Neural progenitor cell (in vitro differentiated cells): ENCODE measurements at regions not wholly inside any gene's neighbourhood (a gene's known extent, or its start where the extent isn't known, plus 50 kb on each side); places are given as distances from the start of the nearest gene placed in this dataset.

ENCODE experiments used
- EZH2 ChIP-seq: fragments of 200-600 bp; sonication (generic); IDR thresholded peaks from 2 replicates; pipeline ENCODE4 v1.6.1; 2017; ENCODE audit warnings: antibody characterized with exemption, mild to moderate bottlenecking, moderate library complexity
- EZH2phosphoT487 ChIP-seq: fragments of 200-600 bp; sonication (generic); IDR thresholded peaks from 2 replicates; pipeline ENCODE4 v1.6.1; 2017; ENCODE audit warnings: antibody characterized with exemption
- TF ChIP-seq, protein P1 (sequence below): fragments of 200-600 bp; sonication (generic); IDR thresholded peaks from 2 replicates; pipeline ENCODE4 v1.5.1; 2017; ENCODE audit warnings: antibody characterized with exemption, mild to moderate bottlenecking

DNA sequence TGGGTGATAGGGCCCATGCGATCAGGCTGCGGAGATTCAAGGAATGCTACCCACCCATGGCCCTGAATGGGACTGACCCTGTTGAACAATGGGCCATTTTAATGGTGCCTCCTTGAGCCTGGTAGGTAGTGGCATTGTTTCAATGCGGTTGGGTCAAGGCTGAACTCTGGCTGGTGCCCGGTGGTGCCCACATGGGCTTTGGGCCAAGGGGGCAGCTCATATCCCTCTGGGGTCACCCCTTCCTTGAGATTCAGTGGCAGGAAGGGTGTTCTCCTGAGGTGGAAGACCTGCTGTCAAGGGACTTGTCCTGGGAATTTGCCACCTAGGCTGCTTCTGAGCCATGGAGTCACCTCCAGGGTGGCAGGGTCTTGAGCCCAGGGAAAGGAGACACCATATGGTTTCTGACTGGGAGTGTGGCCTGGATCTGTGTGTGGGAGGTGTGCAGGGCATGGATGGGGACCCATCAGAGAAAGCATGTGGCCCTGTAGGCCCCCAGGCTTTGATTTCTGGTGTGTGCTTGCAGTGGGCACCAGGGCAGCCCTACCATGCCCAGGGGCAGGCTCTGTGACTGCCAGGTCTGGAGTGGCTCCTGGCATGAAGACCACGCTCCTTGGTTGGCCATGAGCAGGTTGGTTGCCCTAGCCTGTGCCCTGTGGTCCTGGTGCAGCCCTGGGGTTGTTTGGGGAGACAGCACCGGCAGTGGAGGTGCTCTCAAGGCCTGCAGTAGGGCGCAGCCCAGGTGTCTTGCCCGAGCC, 199.9 kb downstream of the UBE3A start:
- TF ChIP-seq, protein P1, sequence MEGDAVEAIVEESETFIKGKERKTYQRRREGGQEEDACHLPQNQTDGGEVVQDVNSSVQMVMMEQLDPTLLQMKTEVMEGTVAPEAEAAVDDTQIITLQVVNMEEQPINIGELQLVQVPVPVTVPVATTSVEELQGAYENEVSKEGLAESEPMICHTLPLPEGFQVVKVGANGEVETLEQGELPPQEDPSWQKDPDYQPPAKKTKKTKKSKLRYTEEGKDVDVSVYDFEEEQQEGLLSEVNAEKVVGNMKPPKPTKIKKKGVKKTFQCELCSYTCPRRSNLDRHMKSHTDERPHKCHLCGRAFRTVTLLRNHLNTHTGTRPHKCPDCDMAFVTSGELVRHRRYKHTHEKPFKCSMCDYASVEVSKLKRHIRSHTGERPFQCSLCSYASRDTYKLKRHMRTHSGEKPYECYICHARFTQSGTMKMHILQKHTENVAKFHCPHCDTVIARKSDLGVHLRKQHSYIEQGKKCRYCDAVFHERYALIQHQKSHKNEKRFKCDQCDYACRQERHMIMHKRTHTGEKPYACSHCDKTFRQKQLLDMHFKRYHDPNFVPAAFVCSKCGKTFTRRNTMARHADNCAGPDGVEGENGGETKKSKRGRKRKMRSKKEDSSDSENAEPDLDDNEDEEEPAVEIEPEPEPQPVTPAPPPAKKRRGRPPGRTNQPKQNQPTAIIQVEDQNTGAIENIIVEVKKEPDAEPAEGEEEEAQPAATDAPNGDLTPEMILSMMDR, result no peak
- TF ChIP-seq EZH2 (no peak), EZH2phosphoT487 (no peak)
